ENCODE measurements at regions not wholly inside any gene's neighbourhood (a gene's known extent, or its start where the extent isn't known, plus 50 kb on each side); places are given as distances from the start of the nearest gene placed in this dataset.

GRCh38 chr13:39820606-39821005 is 165.1 kb downstream of the COG6 start:
- TF ChIP-seq, protein P1, sequence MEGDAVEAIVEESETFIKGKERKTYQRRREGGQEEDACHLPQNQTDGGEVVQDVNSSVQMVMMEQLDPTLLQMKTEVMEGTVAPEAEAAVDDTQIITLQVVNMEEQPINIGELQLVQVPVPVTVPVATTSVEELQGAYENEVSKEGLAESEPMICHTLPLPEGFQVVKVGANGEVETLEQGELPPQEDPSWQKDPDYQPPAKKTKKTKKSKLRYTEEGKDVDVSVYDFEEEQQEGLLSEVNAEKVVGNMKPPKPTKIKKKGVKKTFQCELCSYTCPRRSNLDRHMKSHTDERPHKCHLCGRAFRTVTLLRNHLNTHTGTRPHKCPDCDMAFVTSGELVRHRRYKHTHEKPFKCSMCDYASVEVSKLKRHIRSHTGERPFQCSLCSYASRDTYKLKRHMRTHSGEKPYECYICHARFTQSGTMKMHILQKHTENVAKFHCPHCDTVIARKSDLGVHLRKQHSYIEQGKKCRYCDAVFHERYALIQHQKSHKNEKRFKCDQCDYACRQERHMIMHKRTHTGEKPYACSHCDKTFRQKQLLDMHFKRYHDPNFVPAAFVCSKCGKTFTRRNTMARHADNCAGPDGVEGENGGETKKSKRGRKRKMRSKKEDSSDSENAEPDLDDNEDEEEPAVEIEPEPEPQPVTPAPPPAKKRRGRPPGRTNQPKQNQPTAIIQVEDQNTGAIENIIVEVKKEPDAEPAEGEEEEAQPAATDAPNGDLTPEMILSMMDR (IDR thresholded peaks at IDR 0.05; ENCODE audit: insufficient read depth, low read length, poor library complexity, severe bottlenecking): no peak
- TF ChIP-seq EZH2phosphoT487 (conservative IDR thresholded peaks at IDR 0.05; ENCODE audit: low read length): no peak

Measured in SU-DHL-6 (cell line).